Epithelial cell of esophagus (primary cell): ENCODE measurements at regions not wholly inside any gene's neighbourhood (a gene's known extent, or its start where the extent isn't known, plus 50 kb on each side); places are given as distances from the start of the nearest gene placed in this dataset.

Source experiments
- DNase-seq: peaks from one replicate; pipeline ENCODE4 v3.0.0; 2010; ENCODE audit warnings: low read depth
- H3K4me3 ChIP-seq: 2 replicates; pipeline ENCODE4 v1.5.1; 2011; ENCODE audit warnings: mild to moderate bottlenecking, low read length, control low read depth
- TF ChIP-seq, protein P1 (sequence below): IDR thresholded peaks from 2 replicates; pipeline ENCODE4 v1.5.1; 2011; ENCODE audit warnings: low read depth, mild to moderate bottlenecking, low read length, control low read depth, inconsistent platforms; ENCODE audit not compliant: insufficient read depth; ENCODE audit errors: missing control alignments

DNA sequence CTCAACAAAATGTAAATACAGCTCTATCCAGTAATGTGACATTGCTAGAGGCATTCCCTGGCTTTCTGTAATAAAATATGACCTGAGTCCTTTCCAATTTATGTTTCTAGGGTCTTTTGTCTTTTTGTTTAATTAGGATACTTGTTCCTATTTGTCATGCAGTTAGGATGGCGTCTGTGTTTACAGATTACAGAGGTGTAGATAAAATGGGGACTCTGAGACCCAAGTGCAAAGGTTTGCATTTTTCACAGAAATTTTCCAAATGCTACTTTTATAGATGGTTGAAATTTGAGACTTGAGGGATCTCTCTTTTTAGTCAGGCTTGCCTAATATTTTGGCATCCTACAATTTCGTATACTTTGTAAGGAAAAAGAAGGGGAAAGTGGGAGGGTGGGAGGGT, 332.4 kb downstream of the PTEN start:
- TF ChIP-seq, protein P1, sequence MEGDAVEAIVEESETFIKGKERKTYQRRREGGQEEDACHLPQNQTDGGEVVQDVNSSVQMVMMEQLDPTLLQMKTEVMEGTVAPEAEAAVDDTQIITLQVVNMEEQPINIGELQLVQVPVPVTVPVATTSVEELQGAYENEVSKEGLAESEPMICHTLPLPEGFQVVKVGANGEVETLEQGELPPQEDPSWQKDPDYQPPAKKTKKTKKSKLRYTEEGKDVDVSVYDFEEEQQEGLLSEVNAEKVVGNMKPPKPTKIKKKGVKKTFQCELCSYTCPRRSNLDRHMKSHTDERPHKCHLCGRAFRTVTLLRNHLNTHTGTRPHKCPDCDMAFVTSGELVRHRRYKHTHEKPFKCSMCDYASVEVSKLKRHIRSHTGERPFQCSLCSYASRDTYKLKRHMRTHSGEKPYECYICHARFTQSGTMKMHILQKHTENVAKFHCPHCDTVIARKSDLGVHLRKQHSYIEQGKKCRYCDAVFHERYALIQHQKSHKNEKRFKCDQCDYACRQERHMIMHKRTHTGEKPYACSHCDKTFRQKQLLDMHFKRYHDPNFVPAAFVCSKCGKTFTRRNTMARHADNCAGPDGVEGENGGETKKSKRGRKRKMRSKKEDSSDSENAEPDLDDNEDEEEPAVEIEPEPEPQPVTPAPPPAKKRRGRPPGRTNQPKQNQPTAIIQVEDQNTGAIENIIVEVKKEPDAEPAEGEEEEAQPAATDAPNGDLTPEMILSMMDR = no peak
- DNase-seq = no peak
- H3K4me3 ChIP-seq = no peak overlapping the region

DNA sequence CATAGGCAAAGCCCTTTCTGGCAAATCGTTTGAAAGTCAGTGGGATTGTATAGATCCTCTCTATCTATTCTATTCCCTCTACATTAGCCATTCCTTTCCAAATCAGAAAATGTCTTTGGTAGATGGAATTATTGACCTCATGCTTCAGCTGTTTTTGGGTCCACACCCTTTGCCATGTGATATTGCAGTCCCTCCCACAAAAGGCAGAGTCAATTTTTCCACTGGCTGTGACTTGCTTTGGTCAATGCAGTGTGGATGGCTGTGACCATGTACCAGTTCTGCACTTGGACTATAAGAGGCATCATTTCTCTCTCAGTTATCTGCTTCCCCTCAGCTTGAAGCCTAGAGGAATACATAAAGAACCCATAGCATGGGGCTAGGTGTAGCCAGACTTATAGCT, 332.9 kb downstream of the PTEN start:
- no peak overlapping the region for H3K4me3 ChIP-seq
- DNase-seq = no peak
- TF ChIP-seq, protein P1 = no peak

DNA sequence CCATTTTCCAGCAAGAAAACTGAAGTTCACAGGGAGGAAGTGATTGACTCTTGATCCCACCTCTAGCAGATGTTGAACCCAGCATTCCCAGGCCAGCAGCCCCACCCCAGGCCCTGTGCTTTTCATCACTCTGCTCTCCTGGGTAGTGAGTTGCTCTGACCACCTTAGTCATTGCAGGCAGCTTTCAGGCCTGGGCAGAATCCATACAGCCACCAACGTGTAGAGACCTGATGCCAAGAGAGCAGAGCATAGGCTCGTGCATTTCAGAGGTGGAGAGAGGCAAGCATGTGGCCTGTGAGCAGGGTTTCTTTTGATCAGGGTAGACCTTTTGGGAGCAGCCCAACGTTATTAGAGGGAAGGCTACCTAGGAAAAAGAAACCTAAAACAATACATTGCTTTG, 334.6 kb downstream of the PTEN start:
- TF ChIP-seq, protein P1 = no peak

DNA sequence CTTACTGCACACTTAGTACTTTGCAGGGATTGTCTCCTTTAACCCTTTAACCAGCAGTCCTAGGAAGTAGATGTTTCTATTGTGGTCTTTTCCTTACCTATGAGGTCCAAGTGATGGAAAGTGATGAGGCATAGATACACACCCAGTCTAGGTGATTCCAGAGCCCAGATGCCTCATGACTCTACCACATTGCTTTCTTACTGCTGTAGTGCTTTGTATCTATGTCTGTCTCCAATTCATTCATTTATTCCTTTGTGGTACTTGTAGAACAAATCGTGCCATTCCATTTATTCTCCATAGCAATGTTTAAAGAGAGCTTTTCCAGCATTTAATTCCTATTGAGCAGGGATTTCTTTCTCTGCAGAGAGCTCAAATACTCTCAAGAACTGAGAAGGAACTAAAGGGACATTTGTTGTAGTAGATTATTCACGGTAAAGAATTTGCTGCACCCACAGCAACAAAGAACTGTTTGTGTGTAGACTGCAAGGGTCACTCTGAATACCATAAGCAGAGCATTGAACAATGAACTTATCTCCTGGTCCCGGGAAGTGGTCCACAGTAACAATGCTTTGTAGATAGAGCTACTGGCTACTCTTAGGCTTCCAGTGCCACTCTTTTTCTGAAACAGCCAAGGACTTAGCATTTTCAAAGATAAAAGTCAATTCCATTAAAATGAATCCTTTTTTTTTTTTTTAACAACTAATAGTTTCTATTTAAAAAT, 337.0 kb downstream of the PTEN start:
- DNase-seq = no peak
- TF ChIP-seq, protein P1 = no peak
- H3K4me3 ChIP-seq = no peak overlapping the region

More for the DNA sequence above, 334.6 kb downstream of the PTEN start:
- DNase-seq = peak; percentile 92
- H3K4me3 ChIP-seq = no peak overlapping the region

DNA sequence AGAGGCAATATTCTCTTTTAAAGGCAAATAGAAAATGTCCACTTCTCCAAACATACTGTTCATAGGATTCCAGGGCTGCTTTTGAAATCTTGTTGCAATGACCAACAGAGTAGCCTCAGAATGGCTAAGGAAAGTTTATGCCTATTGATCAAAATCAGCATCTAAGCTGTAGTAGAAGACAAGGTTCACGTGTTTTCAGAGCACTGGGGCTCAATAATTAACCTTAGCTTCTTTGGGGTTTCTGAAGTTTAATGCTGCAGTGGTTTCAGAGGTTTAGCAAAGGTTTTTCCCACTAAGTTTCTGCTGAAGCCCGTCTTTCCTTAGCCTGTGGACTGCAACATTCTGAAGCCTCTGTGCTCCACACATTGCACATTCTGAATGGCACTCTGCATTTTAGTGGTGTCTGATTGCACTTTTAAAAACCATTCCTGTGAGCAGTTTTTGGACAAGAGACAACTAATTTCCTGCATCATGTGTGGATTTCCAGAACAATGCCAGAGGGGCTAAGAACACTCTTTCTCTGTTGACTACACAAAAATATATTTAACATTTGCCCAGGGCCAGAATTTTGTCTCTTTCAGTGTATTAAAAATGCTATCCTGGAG, 342.5 kb downstream of the PTEN start:
- no peak overlapping the region for H3K4me3 ChIP-seq
- DNase-seq = no peak
- TF ChIP-seq, protein P1 = no peak

DNA sequence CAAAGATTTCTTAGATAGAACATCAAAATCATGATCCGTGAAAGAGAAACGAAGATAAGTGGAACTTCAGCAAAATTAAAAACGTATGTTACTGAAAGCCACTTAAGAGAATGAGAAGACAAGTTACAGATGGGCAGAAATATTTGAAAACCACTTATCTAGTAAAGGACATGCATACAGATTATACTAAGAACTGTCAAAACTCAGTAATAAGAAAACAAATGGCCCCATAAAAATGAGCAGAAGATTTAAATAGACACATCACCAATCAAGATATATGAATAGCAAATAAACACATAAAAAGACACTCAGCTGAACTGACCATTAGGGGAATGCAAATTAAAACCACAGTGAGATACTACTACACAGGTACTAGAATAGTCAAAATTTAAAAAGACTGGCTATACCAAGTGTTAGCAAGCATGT, 343.7 kb downstream of the PTEN start:
- H3K4me3 ChIP-seq = no peak overlapping the region
- DNase-seq = no peak
- TF ChIP-seq, protein P1 = no peak
